NT2/D1 (cell line): ENCODE measurements at regions not wholly inside any gene's neighbourhood (a gene's known extent, or its start where the extent isn't known, plus 50 kb on each side); places are given as distances from the start of the nearest gene placed in this dataset.

Source experiments
- SUZ12 ChIP-seq: IDR thresholded peaks from 2 replicates; pipeline ENCODE4 v1.6.1; 2011; ENCODE audit not compliant: insufficient read length, insufficient read depth; ENCODE audit errors: extremely low read depth
- YY1 ChIP-seq: IDR thresholded peaks from 2 replicates; pipeline ENCODE4 v1.6.1; 2011; ENCODE audit not compliant: insufficient read length, insufficient read depth

GRCh38 chr7:130818056-130818455, 84.0 kb upstream of the KLF14 start:
- TF ChIP-seq YY1 = no peak
- TF ChIP-seq SUZ12 = no peak
